Left ventricle myocardium inferior (tissue), 1 donor: ENCODE measurements at regions not wholly inside any gene's neighbourhood (a gene's known extent, or its start where the extent isn't known, plus 50 kb on each side); places are given as distances from the start of the nearest gene placed in this dataset.

Experiments used
- DNase-seq: peaks from one replicate; pipeline ENCODE4 v3.0.0-alpha.2; 2020
- H3K27ac ChIP-seq: fragments of 200-600 bp; replicated peaks from 2 replicates; pipeline ENCODE4 v1.8.0; 2021
- H3K27me3 ChIP-seq: fragments of 200-600 bp; 2 replicates; pipeline ENCODE4 v1.8.0; 2021; ENCODE audit warnings: low read depth
- H3K36me3 ChIP-seq: fragments of 200-600 bp; 2 replicates; pipeline ENCODE4 v1.8.0; 2021
- H3K4me1 ChIP-seq: fragments of 200-600 bp; 2 replicates; pipeline ENCODE4 v1.8.0; 2021
- H3K4me3 ChIP-seq: fragments of 200-600 bp; 2 replicates; pipeline ENCODE4 v1.8.0; 2021; ENCODE audit warnings: mild to moderate bottlenecking, moderate library complexity
- H3K9me3 ChIP-seq: fragments of 200-600 bp; replicated peaks from 2 replicates; pipeline ENCODE4 v1.8.0; 2021
- CTCF ChIP-seq: fragments of 200-600 bp; IDR thresholded peaks from 2 replicates; pipeline ENCODE4 v1.8.0; 2021; ENCODE audit warnings: antibody characterized with exemption, mild to moderate bottlenecking, borderline replicate concordance
- intact Hi-C: fragments of 100-400 bp; cut with micrococcal nuclease; formaldehyde crosslinking; loops from one replicate; pipeline ENCODE4 v1.11.0; 2022
- donor health status: DM: no; HTN: yes; CAD: no; lungs with severe emphysema.

GRCh38 chr7:81616951-81617350 is 152.9 kb downstream of the HGF start:
- intact Hi-C loops = no loop called here
- no peak for TF ChIP-seq CTCF
- no peak for DNase-seq
- Histone ChIP-seq H3K9me3 (no peaks in the 10 kb centered on the region), H3K27ac (no peak overlapping the region), H3K4me3 (no peak overlapping the region), H3K36me3 (no peaks in the 10 kb centered on the region), H3K27me3 (no peaks in the 10 kb centered on the region), H3K4me1 (no peaks in the 10 kb centered on the region)

GRCh38 chr7:81611805-81612204 is 158.0 kb downstream of the HGF start:
- no peak overlapping the region for H3K27ac ChIP-seq
- intact Hi-C loops = no loop called here

GRCh38 chr7:81611040-81611439 is 158.8 kb downstream of the HGF start:
- TF ChIP-seq CTCF = no peak
- H3K4me3 ChIP-seq = no peak overlapping the region
- no peak for DNase-seq
- no peaks in the 10 kb centered on the region for H3K27me3 ChIP-seq
- H3K27ac ChIP-seq = no peak overlapping the region
- H3K4me1 ChIP-seq = no peaks in the 10 kb centered on the region
- H3K9me3 ChIP-seq = no peaks in the 10 kb centered on the region
- H3K36me3 ChIP-seq = no peaks in the 10 kb centered on the region
- intact Hi-C loops = no loop called here

More at GRCh38 chr7:81611805-81612204, 158.0 kb downstream of the HGF start:
- H3K4me3 ChIP-seq = no peak overlapping the region
- no peaks in the 10 kb centered on the region for H3K9me3 ChIP-seq
- no peak for TF ChIP-seq CTCF
- H3K27me3 ChIP-seq = no peaks in the 10 kb centered on the region
- H3K36me3 ChIP-seq = no peaks in the 10 kb centered on the region
- no peak for DNase-seq
- H3K4me1 ChIP-seq = no peaks in the 10 kb centered on the region

- no peaks in the 10 kb centered on the region for H3K36me3 ChIP-seq
- no peaks in the 10 kb centered on the region for H3K9me3 ChIP-seq
- H3K27ac ChIP-seq = no peak overlapping the region
- H3K4me3 ChIP-seq = no peak overlapping the region
- no peak for TF ChIP-seq CTCF
- no peaks in the 10 kb centered on the region for H3K4me1 ChIP-seq
- no peak for DNase-seq
- H3K27me3 ChIP-seq = no peaks in the 10 kb centered on the region
- intact Hi-C loops = no loop called here
These were observed 161.0 kb downstream of the HGF start for GRCh38 chr7:81608748-81609382.

- H3K4me1 ChIP-seq = no peaks in the 10 kb centered on the region
- H3K27ac ChIP-seq = no peak overlapping the region
- no peak for DNase-seq
- H3K9me3 ChIP-seq = no peaks in the 10 kb centered on the region
- no peaks in the 10 kb centered on the region for H3K27me3 ChIP-seq
- no peaks in the 10 kb centered on the region for H3K36me3 ChIP-seq
- intact Hi-C loops = no loop called here
- H3K4me3 ChIP-seq = no peak overlapping the region
- no peak for TF ChIP-seq CTCF
These were observed 161.9 kb downstream of the HGF start for GRCh38 chr7:81607987-81608386.
